OCI-LY1 (cell line): ENCODE measurements at regions not wholly inside any gene's neighbourhood (a gene's known extent, or its start where the extent isn't known, plus 50 kb on each side); places are given as distances from the start of the nearest gene placed in this dataset.

Experiments
- H2AFZ ChIP-seq: fragments of 200-600 bp; sonication (generic), shearing (Covaris generic); 2 replicates; pipeline ENCODE4 v1.6.0; 2014; ENCODE audit warnings: antibody characterized with exemption, mild to moderate bottlenecking, low read length
- H3F3A ChIP-seq: fragments of 200-600 bp; sonication (generic), shearing (Covaris generic); 2 replicates; pipeline ENCODE4 v1.6.0; 2014; ENCODE audit warnings: mild to moderate bottlenecking, antibody characterized with exemption, low read length, moderate library complexity; ENCODE audit not compliant: insufficient read depth
- H3K27ac ChIP-seq: fragments of 200-600 bp; sonication (generic); 2 replicates; pipeline ENCODE4 v1.5.1; 2014; ENCODE audit warnings: low read length, mixed run types, mild to moderate bottlenecking, low read depth; ENCODE audit not compliant: poor library complexity, severe bottlenecking
- H3K27me3 ChIP-seq: fragments of 200-600 bp; sonication (generic); 2 replicates; pipeline ENCODE4 v1.6.0; 2014; ENCODE audit warnings: antibody characterized with exemption, mild to moderate bottlenecking, low read length, moderate library complexity; ENCODE audit not compliant: insufficient read depth
- H3K36me3 ChIP-seq: fragments of 200-600 bp; sonication (generic); 2 replicates; pipeline ENCODE4 v1.6.1; 2014; ENCODE audit warnings: mild to moderate bottlenecking, antibody characterized with exemption, low read length, moderate library complexity, mixed read lengths; ENCODE audit not compliant: insufficient read depth
- H3K4me1 ChIP-seq: fragments of 200-600 bp; sonication (generic); 2 replicates; pipeline ENCODE4 v1.5.1; 2014; ENCODE audit warnings: mild to moderate bottlenecking, low read length, moderate library complexity; ENCODE audit not compliant: insufficient read depth, severe bottlenecking
- H3K4me2 ChIP-seq: fragments of 200-600 bp; sonication (generic), shearing (Covaris generic); 2 replicates; pipeline ENCODE4 v1.6.1; 2014; ENCODE audit warnings: low read length
- H3K4me3 ChIP-seq: fragments of 200-600 bp; sonication (generic); 2 replicates; pipeline ENCODE4 v1.5.1; 2014; ENCODE audit warnings: low read length, low read depth, mild to moderate bottlenecking, mixed read lengths; ENCODE audit not compliant: poor library complexity, severe bottlenecking
- H3K79me2 ChIP-seq: fragments of 200-600 bp; shearing (Covaris generic); 2 replicates; pipeline ENCODE4 v1.6.1; 2016; ENCODE audit warnings: mixed run types, low read length, mixed read lengths; ENCODE audit not compliant: insufficient read depth
- H3K9ac ChIP-seq: fragments of 200-600 bp; sonication (generic), shearing (Covaris generic); 2 replicates; pipeline ENCODE4 v1.6.1; 2014; ENCODE audit warnings: mild to moderate bottlenecking, low read length, mixed read lengths
- H3K9me2 ChIP-seq: fragments of 200-600 bp; sonication (generic), shearing (Covaris generic); 2 replicates; pipeline ENCODE4 v1.6.1; 2014; ENCODE audit warnings: low read depth, mild to moderate bottlenecking, low read length, mixed read lengths
- H3K9me3 ChIP-seq: fragments of 200-600 bp; shearing (Covaris generic); 2 replicates; pipeline ENCODE4 v1.6.1; 2014; ENCODE audit warnings: low read length, mixed read lengths
- H4K20me1 ChIP-seq: fragments of 200-600 bp; sonication (generic), shearing (Covaris generic); 2 replicates; pipeline ENCODE4 v1.6.0; 2016; ENCODE audit warnings: mild to moderate bottlenecking, low read length; ENCODE audit not compliant: insufficient read depth
- CTCF ChIP-seq: fragments of 200-600 bp; sonication (generic), shearing (Covaris generic); IDR thresholded peaks from 2 replicates; pipeline ENCODE4 v1.5.1; 2017; ENCODE audit warnings: mild to moderate bottlenecking, antibody characterized with exemption, low read length, moderate library complexity, mixed read lengths
- EZH2 ChIP-seq: fragments of 200-600 bp; sonication (generic), shearing (Covaris generic); IDR thresholded peaks from 2 replicates; pipeline ENCODE4 v1.8.0; 2017; ENCODE audit warnings: borderline replicate concordance, mixed run types, mild to moderate bottlenecking, antibody characterized with exemption, low read length, moderate library complexity, mixed read lengths

- H3K36me3 ChIP-seq: no peaks in the 10 kb centered on the region
- no peak overlapping the region for H3K4me2 ChIP-seq
- H3K9me3 ChIP-seq: no peaks in the 10 kb centered on the region
- H3K9me2 ChIP-seq: no peaks in the 10 kb centered on the region
- no peak overlapping the region for H3K27ac ChIP-seq
- no peaks in the 10 kb centered on the region for H3K79me2 ChIP-seq
- H3K27me3 ChIP-seq: no peaks in the 10 kb centered on the region
- H4K20me1 ChIP-seq: no peaks in the 10 kb centered on the region
- H3K9ac ChIP-seq: no peak overlapping the region
- no peaks in the 10 kb centered on the region for H3F3A ChIP-seq
- H3K4me1 ChIP-seq: no peaks in the 10 kb centered on the region
- TF ChIP-seq EZH2: no peak
- TF ChIP-seq CTCF: no peak
- H3K4me3 ChIP-seq: no peak overlapping the region
- H2AFZ ChIP-seq: no peak overlapping the region
Measured at GRCh38 chr1:105886309-105886708, 1170.2 kb upstream of the PRMT6 start.

- Histone ChIP-seq H3K9me2 (no peaks in the 10 kb centered on the region), H3F3A (no peaks in the 10 kb centered on the region), H3K4me2 (no peak overlapping the region), H3K9ac (no peak overlapping the region), H3K36me3 (no peaks in the 10 kb centered on the region), H4K20me1 (no peaks in the 10 kb centered on the region), H3K4me3 (no peak overlapping the region), H3K9me3 (no peaks in the 10 kb centered on the region), H3K27ac (no peak overlapping the region), H3K27me3 (no peaks in the 10 kb centered on the region), H3K79me2 (no peaks in the 10 kb centered on the region), H2AFZ (no peak overlapping the region), H3K4me1 (no peaks in the 10 kb centered on the region)
- no peak for TF ChIP-seq CTCF
- no peak for TF ChIP-seq EZH2
Measured at GRCh38 chr1:105891308-105891707, 1165.2 kb upstream of the PRMT6 start.

DNA sequence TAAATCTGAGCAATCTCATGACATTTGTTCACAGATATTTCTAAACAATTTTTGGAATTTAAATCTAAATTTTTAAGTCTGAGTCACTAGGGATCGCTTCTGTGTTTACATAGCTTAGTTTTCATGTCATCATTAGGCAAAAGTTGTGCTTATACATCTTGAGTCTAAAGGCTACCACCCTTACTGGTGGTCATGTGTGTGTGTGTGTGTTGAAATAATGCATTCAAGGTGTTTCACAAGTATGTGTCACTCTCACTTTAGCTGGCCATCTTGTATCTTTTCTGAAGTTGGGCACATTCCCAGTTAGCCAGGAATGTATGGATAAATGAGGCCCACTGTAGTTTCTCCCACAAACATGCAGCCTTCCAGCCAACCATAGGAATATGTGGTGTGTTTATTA is 1162.5 kb upstream of the PRMT6 start:
- H3K27me3 ChIP-seq: no peaks in the 10 kb centered on the region
- H3K27ac ChIP-seq: no peak overlapping the region
- H3K36me3 ChIP-seq: no peaks in the 10 kb centered on the region
- no peak for TF ChIP-seq EZH2
- no peak for TF ChIP-seq CTCF
- H3K79me2 ChIP-seq: no peaks in the 10 kb centered on the region
- H4K20me1 ChIP-seq: no peaks in the 10 kb centered on the region
- H2AFZ ChIP-seq: no peak overlapping the region
- no peak overlapping the region for H3K9ac ChIP-seq
- peaks cover 3% of the 10 kb centered on the region; the same call in 1 of the 2 replicates for H3K9me3 ChIP-seq
- no peaks in the 10 kb centered on the region for H3F3A ChIP-seq
- H3K9me2 ChIP-seq: no peaks in the 10 kb centered on the region
- no peaks in the 10 kb centered on the region for H3K4me1 ChIP-seq
- H3K4me3 ChIP-seq: no peak overlapping the region
- H3K4me2 ChIP-seq: no peak overlapping the region
